CMK (cell line): ENCODE measurements at regions not wholly inside any gene's neighbourhood (a gene's known extent, or its start where the extent isn't known, plus 50 kb on each side); places are given as distances from the start of the nearest gene placed in this dataset.
A peak's percentile ranks its signal among the peaks of the same experiment; 100 is the strongest.
"Not testable (repeated sequence)": the region's sequence is repeated elsewhere in the genome, so short reads cannot be mapped to it uniquely, and the experiment has no call there.

Experiments
- DNase-seq: peaks from one replicate; pipeline ENCODE4 v3.0.0-alpha.2; 2010; ENCODE audit warnings: low read depth

GRCh38 chr6:40882323-40882997 is 156.6 kb downstream of the UNC5CL start:
- no peak for DNase-seq

GRCh38 chr6:40881501-40881900 is 157.5 kb downstream of the UNC5CL start:
- no peak for DNase-seq

GRCh38 chr6:40880906-40881305 is 158.1 kb downstream of the UNC5CL start:
- DNase-seq, result no peak

- DNase-seq, result no peak
These were observed 159.9 kb downstream of the UNC5CL start for GRCh38 chr6:40879169-40879568.

GRCh38 chr6:40877362-40877761 is 161.7 kb downstream of the UNC5CL start:
- no peak for DNase-seq

GRCh38 chr6:40876336-40876735 is 162.7 kb downstream of the UNC5CL start:
- no peak for DNase-seq

- no peak for DNase-seq
These were observed 164.5 kb downstream of the UNC5CL start for GRCh38 chr6:40874495-40874894.

- DNase-seq, result no peak
These were observed 167.6 kb downstream of the UNC5CL start for GRCh38 chr6:40871424-40871823.

GRCh38 chr6:40868089-40868865 is 170.7 kb downstream of the UNC5CL start:
- DNase-seq, result not testable (repeated sequence)

- not testable (repeated sequence) for DNase-seq
These were observed 171.5 kb downstream of the UNC5CL start for GRCh38 chr6:40867527-40867926.

GRCh38 chr6:40865259-40865658 is 173.8 kb downstream of the UNC5CL start:
- DNase-seq, result not testable (repeated sequence)

GRCh38 chr6:40860443-40860842 is 178.6 kb downstream of the UNC5CL start:
- DNase-seq, result no peak

GRCh38 chr6:40856271-40856670 is 182.8 kb downstream of the UNC5CL start:
- no peak for DNase-seq

GRCh38 chr6:40855168-40855880 is 183.7 kb downstream of the UNC5CL start:
- DNase-seq, result no peak

GRCh38 chr6:40854592-40854991 is 184.4 kb downstream of the UNC5CL start:
- DNase-seq, result no peak

GRCh38 chr6:40852779-40853373 is 186.1 kb downstream of the UNC5CL start:
- peak; percentile 31 for DNase-seq

GRCh38 chr6:40849546-40849945 is 189.5 kb downstream of the UNC5CL start:
- DNase-seq, result no peak

- DNase-seq, result no peak
These were observed 190.0 kb downstream of the UNC5CL start for GRCh38 chr6:40848868-40849514.

- DNase-seq, result no peak
These were observed 191.0 kb downstream of the UNC5CL start for GRCh38 chr6:40848038-40848437.

- no peak for DNase-seq
These were observed 193.5 kb downstream of the UNC5CL start for GRCh38 chr6:40845553-40845952.

- DNase-seq, result no peak
These were observed 194.8 kb downstream of the UNC5CL start for GRCh38 chr6:40844246-40844645.

- DNase-seq, result no peak
These were observed 197.3 kb downstream of the UNC5CL start for GRCh38 chr6:40841721-40842120.
